ENCODE measurements at regions not wholly inside any gene's neighbourhood (a gene's known extent, or its start where the extent isn't known, plus 50 kb on each side); places are given as distances from the start of the nearest gene placed in this dataset.
"Not testable (repeated sequence)": the region's sequence is repeated elsewhere in the genome, so short reads cannot be mapped to it uniquely, and the experiment has no call there.

DNA sequence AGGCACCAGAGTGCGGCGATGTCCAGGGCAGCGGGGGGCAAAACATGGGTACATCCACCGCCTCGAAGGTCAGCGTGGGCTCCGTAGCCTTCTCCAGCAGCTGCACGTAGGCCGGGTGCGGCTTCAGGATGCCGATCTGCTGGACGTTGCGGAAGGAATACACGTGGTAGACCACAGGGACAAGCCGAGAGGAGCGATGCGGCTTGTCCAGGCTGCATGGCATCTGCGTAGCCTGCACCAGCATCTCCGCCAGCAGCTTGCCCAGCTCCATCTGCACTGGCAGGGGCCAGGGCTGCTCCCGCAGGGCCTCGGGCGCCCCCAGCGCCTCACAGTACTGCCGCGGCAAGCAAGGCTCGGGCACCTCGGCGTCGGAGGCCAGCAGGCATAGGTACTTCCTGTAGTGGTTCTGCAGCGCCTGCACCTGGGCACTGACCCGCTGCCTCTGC, 73.6 kb upstream of the MED13 start:
- TF ChIP-seq, protein P1, sequence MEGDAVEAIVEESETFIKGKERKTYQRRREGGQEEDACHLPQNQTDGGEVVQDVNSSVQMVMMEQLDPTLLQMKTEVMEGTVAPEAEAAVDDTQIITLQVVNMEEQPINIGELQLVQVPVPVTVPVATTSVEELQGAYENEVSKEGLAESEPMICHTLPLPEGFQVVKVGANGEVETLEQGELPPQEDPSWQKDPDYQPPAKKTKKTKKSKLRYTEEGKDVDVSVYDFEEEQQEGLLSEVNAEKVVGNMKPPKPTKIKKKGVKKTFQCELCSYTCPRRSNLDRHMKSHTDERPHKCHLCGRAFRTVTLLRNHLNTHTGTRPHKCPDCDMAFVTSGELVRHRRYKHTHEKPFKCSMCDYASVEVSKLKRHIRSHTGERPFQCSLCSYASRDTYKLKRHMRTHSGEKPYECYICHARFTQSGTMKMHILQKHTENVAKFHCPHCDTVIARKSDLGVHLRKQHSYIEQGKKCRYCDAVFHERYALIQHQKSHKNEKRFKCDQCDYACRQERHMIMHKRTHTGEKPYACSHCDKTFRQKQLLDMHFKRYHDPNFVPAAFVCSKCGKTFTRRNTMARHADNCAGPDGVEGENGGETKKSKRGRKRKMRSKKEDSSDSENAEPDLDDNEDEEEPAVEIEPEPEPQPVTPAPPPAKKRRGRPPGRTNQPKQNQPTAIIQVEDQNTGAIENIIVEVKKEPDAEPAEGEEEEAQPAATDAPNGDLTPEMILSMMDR (IDR thresholded peaks at IDR 0.05), result not testable (repeated sequence)
- TF ChIP-seq POLR2AphosphoS5 (IDR thresholded peaks at IDR 0.05; ENCODE audit: low read depth, low read length); SIN3A (IDR thresholded peaks at IDR 0.05; ENCODE audit: borderline replicate concordance, insufficient read depth, low read depth, low read length); TCF7L2 (IDR thresholded peaks at IDR 0.05; ENCODE audit: low read depth, low read length): not testable (repeated sequence)
- TF ChIP-seq, protein P2, sequence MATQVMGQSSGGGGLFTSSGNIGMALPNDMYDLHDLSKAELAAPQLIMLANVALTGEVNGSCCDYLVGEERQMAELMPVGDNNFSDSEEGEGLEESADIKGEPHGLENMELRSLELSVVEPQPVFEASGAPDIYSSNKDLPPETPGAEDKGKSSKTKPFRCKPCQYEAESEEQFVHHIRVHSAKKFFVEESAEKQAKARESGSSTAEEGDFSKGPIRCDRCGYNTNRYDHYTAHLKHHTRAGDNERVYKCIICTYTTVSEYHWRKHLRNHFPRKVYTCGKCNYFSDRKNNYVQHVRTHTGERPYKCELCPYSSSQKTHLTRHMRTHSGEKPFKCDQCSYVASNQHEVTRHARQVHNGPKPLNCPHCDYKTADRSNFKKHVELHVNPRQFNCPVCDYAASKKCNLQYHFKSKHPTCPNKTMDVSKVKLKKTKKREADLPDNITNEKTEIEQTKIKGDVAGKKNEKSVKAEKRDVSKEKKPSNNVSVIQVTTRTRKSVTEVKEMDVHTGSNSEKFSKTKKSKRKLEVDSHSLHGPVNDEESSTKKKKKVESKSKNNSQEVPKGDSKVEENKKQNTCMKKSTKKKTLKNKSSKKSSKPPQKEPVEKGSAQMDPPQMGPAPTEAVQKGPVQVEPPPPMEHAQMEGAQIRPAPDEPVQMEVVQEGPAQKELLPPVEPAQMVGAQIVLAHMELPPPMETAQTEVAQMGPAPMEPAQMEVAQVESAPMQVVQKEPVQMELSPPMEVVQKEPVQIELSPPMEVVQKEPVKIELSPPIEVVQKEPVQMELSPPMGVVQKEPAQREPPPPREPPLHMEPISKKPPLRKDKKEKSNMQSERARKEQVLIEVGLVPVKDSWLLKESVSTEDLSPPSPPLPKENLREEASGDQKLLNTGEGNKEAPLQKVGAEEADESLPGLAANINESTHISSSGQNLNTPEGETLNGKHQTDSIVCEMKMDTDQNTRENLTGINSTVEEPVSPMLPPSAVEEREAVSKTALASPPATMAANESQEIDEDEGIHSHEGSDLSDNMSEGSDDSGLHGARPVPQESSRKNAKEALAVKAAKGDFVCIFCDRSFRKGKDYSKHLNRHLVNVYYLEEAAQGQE (IDR thresholded peaks at IDR 0.05; ENCODE audit: insufficient read depth in 1 of 2, low read depth in 2 of 2, low read length in 1 of 2), result not testable (repeated sequence)
